Psoas muscle (tissue), 7 donors: ENCODE measurements at regions not wholly inside any gene's neighbourhood (a gene's known extent, or its start where the extent isn't known, plus 50 kb on each side); places are given as distances from the start of the nearest gene placed in this dataset.

ENCODE experiments used
- ATAC-seq, 4 donors: fragments of 200-7000 bp; cut with Tn5 transposase; one replicate each; pipeline ENCODE4 v1.9.1; 2020; ENCODE audit warnings: moderate library complexity in 3 of 4, mild to moderate bottlenecking in 2 of 4
- DNase-seq, 2 donors: peaks; one replicate each; pipeline ENCODE4 v3.0.0-alpha.2; 2020
- H3K27ac ChIP-seq: fragments of 200-600 bp; one replicate; pipeline ENCODE4 v1.8.0; 2022
- H3K27me3 ChIP-seq, 3 donors: fragments of 200-600 bp in 1 of 3; one replicate each; pipeline versions ENCODE4 v1.6.1 to v1.8.0; 2013 to 2022; ENCODE audit warnings: low read length in 2 of 3, mild to moderate bottlenecking in 2 of 3, moderate library complexity in 1 of 3; ENCODE audit not compliant: insufficient read depth in 3 of 3
- H3K36me3 ChIP-seq, 2 donors: fragments of 200-600 bp in 1 of 2; one replicate each; pipeline versions ENCODE4 v1.6.1 to v1.8.0; 2013 to 2022; ENCODE audit warnings: low read depth in 1 of 2, mild to moderate bottlenecking in 1 of 2, moderate library complexity in 1 of 2; ENCODE audit not compliant: insufficient read depth in 1 of 2
- H3K4me1 ChIP-seq: fragments of 200-600 bp; one replicate; pipeline ENCODE4 v1.8.0; 2022
- H3K4me3 ChIP-seq: fragments of 200-600 bp; one replicate; pipeline ENCODE4 v1.8.0; 2022; ENCODE audit warnings: mild to moderate bottlenecking
- H3K9me3 ChIP-seq: fragments of 200-600 bp; one replicate; pipeline ENCODE4 v1.8.0; 2022
- WGBS, 3 donors: extraction: QIAGEN DNeasy Blood & Tissue Kit; methylation state at CpG; one replicate each; pipeline versions ENCODE4 v1.1.6 to v1.1.7; 2013; 5-methylcytosine and 5-hydroxymethylcytosine counted together
- intact Hi-C, 2 donors: fragments of 100-400 bp; cut with DNase I; formaldehyde crosslinking; loops; one replicate each; pipeline versions ENCODE4 v1.11.0 to v1.14.2; 2022
- TF ChIP-seq, protein P1 (sequence below): fragments of 200-600 bp; IDR thresholded peaks from one replicate; pipeline ENCODE4 v1.8.0; 2022; ENCODE audit warnings: antibody characterized with exemption
- donor health status: healthy with polysubstance abuse.
- donor health status: DM: no; HTN: no; CAD: no; lungs with moderate emphysema.
- donor health status: Bipolar disorder and iron deficiency.
- donor health status: healthy.
- donor health status: DM: yes; HTN: yes; CAD: no.
- donor health status: DM: no; HTN: no; CAD: no.
- donor health status: DM: yes; HTN: yes; CAD: no.

DNA sequence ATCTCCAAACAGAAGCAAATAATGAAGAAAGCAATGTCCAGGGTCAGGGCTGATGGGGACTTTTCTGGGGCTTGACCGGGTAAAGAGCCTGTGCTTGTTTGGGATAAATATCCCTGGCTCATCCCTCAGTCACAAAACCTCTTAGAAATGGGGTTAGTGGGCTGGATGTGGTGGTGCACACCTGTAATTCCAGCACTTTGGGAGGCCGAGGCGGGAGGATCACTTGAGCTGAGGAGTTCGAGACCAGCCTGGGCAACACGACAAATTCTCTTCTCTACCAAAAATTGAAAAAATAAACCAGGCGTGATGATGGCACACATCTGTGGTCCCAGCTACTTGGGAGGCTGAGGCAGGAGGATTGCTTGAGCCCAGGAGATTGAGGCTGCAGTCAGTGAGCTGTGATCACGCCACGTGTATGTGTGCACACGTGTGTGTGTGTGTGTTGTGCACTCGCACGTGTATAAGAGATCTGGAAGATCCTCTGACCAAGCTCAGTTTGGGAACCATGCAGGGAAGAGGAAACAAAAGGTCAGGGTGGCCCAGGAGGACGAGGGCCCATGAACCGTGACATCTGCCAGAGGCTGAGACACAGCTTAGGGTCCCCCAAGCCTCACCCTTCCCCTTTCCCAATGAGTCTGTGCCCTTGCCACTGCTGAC lies 258.6 kb downstream of the TEX36 start:
- no peaks in the 10 kb centered on the region for H3K36me3 ChIP-seq
- DNase-seq (no peak), ATAC-seq (no peak)

DNA sequence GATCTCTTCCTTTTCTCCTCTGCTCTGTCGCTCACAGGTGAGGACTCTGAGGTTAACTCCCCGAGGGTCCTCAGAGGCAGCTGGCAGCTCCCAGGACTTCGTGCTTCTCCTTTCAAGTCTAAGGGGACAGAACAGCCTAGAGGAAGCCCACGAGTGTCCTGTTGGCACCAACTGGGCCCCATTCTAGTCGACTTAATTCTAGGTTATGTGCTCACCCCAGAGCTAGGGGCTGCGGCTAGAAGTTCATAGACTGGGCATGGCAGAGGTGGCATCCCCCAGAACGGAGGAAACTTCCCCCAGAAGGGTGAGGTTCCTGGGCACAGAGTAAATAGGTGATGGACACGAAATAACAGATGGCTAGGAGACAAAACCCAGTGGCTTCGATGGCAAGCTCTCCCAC lies 259.4 kb downstream of the TEX36 start:
- Histone ChIP-seq H3K4me1 (no peaks in the 10 kb centered on the region), H3K9me3 (no peaks in the 10 kb centered on the region), H3K27ac (no peak overlapping the region), H3K4me3 (no peak overlapping the region), H3K36me3 (no peaks in the 10 kb centered on the region), H3K27me3 (peaks cover 0 to under 1% (median 0%) of the 10 kb centered on the region in 3 donors)
- WGBS, 3 donors, result 70 to 76% (median 72%) methylated on average over 9 of the region's 9 CpGs
- TF ChIP-seq, protein P1, sequence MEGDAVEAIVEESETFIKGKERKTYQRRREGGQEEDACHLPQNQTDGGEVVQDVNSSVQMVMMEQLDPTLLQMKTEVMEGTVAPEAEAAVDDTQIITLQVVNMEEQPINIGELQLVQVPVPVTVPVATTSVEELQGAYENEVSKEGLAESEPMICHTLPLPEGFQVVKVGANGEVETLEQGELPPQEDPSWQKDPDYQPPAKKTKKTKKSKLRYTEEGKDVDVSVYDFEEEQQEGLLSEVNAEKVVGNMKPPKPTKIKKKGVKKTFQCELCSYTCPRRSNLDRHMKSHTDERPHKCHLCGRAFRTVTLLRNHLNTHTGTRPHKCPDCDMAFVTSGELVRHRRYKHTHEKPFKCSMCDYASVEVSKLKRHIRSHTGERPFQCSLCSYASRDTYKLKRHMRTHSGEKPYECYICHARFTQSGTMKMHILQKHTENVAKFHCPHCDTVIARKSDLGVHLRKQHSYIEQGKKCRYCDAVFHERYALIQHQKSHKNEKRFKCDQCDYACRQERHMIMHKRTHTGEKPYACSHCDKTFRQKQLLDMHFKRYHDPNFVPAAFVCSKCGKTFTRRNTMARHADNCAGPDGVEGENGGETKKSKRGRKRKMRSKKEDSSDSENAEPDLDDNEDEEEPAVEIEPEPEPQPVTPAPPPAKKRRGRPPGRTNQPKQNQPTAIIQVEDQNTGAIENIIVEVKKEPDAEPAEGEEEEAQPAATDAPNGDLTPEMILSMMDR, result no peak
- no peak for ATAC-seq
- no peak for DNase-seq
- intact Hi-C loops, result no loop called here

More for the DNA sequence above, 258.6 kb downstream of the TEX36 start:
- intact Hi-C loops, result no loop called here
- no peaks in the 10 kb centered on the region for H3K4me1 ChIP-seq
- TF ChIP-seq, protein P1, result no peak
- no peak overlapping the region for H3K4me3 ChIP-seq
- 60 to 83% (median 82%) methylated on average over 13 of the region's 13 CpGs for WGBS, 3 donors
- no peaks in the 10 kb centered on the region for H3K27me3 ChIP-seq
- no peak overlapping the region for H3K27ac ChIP-seq
- H3K9me3 ChIP-seq, result no peaks in the 10 kb centered on the region

DNA sequence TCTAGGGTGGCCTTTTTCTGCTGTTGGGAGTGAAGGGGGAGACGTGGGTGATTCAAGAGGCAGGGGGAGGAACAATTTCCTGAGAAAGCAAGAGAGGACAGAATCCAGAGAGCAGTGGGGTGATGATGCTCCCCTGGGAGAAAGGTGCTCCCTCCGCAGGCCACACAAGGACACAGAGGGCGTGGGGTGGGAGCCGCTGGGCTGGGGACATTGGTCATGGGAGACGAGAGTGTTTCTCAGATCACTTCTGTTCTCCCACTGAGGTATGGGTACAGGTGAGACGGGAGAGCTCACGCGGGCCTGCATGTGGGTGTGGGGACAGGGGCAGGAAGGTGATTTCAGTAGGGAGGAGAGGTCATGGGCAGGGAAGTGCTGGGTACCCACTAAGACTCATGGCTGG lies 259.5 kb upstream of the CTBP2 start:
- DNase-seq, result no peak
- ATAC-seq, result no peak
- Histone ChIP-seq H3K4me3 (no peak overlapping the region), H3K9me3 (no peaks in the 10 kb centered on the region), H3K4me1 (no peaks in the 10 kb centered on the region), H3K36me3 (no peaks in the 10 kb centered on the region), H3K27me3 (peaks cover 0 to 3% (median 1%) of the 10 kb centered on the region in 3 donors), H3K27ac (no peak overlapping the region)
- intact Hi-C loops, result loop anchor here in 1 of 2 donors (2.0 kb wide), 1 partner anchor 75 kb away; no protein-coding TSS in a partner anchor
- TF ChIP-seq, protein P1, result no peak
- WGBS, 3 donors, result 86 to 88% (median 87%) methylated on average over 8 of the region's 8 CpGs

DNA sequence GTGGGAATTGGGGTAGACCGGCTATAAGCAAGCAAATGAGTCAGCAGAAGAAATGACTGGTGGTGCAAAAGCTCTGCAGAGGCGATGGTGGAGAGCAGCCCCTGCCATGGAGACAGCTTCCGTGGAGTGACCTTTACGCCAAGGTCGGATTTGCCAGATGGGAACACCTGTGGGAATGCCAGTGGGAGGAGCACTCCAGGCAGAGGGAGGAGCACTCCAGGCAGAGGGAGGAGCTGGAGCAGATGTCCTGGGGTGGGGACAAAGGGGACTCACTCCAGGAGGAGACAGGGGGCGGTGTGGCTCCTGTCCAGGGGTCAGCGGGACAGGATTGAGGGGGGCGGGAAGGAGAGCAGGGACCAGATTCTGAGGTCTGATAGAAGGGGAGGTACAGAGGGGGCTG lies 258.8 kb upstream of the CTBP2 start:
- H3K27ac ChIP-seq, result no peak overlapping the region
- intact Hi-C loops, result no loop called here
- ATAC-seq, result no peak
- peaks cover 0 to 3% (median 1%) of the 10 kb centered on the region in 3 donors for H3K27me3 ChIP-seq
- H3K4me1 ChIP-seq, result no peaks in the 10 kb centered on the region
- DNase-seq, result no peak
- H3K4me3 ChIP-seq, result no peak overlapping the region
- WGBS, 3 donors, result 70 to 87% (median 82%) methylated on average over 8 of the region's 8 CpGs
- no peaks in the 10 kb centered on the region for H3K9me3 ChIP-seq
- no peaks in the 10 kb centered on the region for H3K36me3 ChIP-seq
- TF ChIP-seq, protein P1, result no peak

DNA sequence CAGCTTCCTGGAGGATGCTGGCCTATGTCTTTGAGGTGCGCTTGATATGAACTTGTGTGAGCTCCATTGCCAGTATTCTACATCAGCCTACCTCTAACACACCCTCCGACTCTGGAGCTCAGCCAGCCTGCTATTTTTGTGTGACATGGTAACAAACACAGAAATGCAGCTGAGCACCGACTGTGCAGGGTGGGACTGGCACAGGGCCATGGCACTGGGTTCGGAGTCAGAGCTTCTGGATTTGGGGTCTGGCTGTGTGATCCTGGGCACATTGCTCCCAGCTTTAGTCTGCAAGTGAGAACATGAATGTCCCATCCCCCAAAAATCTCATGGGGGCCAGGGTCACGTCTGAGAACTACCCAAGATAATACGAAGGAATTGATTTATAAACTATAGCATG lies 257.2 kb upstream of the CTBP2 start:
- Histone ChIP-seq H3K36me3 (no peaks in the 10 kb centered on the region), H3K4me1 (no peaks in the 10 kb centered on the region), H3K27me3 (peaks cover 0 to 3% (median 1%) of the 10 kb centered on the region in 3 donors), H3K4me3 (no peak overlapping the region), H3K9me3 (no peaks in the 10 kb centered on the region), H3K27ac (no peak overlapping the region)
- DNase-seq (no peak), ATAC-seq (no peak)
- TF ChIP-seq, protein P1, result no peak
- whole genome bisulfite sequencing, 3 donors, result 44 to 48% (median 47%) methylated on average over 6 of the region's 6 CpGs
- intact Hi-C loops, result no loop called here
